DMS79 (cell line): ENCODE measurements at regions not wholly inside any gene's neighbourhood (a gene's known extent, or its start where the extent isn't known, plus 50 kb on each side); places are given as distances from the start of the nearest gene placed in this dataset.
"Not testable (repeated sequence)": the region's sequence is repeated elsewhere in the genome, so short reads cannot be mapped to it uniquely, and the experiment has no call there.

Experiments used
- DNase-seq: peaks from one replicate; lab custom pipeline; 2025; lab: John Stamatoyannopoulos, UW

DNA sequence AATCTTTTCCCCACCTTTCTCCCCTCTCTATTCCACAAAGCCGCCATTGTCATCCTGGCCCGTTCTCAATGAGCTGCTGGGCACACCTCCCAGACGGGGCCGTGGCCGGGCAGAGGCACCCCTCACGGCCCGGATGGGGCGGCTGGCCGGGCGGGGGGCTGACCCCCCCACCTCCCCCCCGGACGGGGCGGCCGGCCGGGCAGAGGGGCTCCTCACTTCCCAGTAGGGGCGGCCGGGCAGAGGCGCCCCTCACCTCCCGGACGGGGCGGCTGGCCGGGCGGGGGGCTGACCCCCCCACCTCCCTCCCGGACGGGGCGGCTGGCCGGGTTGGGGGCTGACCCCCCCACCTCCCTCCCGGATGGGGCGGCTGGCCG lies 85.6 kb downstream of the OR2B2 start:
- DNase-seq: not testable (repeated sequence)

DNA sequence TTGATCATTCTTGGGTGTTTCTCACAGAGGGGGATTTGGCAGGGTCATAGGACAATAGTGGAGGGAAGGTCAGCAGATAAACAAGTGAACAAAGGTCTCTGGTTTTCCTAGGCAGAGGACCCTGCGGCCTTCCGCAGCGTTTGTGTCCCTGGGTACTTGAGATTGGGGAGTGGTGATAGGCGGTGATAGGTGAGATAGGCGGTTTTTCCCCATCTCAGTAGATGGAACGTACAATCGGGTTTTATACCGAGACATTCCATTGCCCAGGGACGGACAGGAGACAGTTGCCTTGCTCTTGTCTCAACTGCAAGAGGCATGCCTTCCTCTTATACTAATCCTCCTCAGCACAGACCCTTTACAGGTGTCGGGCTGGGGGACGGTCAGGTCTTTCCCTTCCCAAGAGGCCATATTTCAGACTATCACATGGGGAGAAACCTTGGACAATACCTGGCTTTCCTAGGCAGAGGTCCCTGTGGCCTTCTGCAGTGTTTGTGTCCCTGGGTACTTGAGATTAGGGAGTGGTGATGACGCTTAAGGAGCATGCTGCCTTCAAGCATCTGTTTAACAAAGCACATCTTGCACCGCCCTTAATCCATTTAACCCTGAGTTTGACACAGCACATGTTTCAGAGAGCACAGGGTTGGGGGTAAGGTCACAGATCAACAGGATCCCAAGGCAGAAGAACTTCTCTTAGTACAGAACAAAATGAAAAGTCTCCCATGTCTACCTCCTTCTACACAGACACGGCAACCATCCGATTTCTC lies 86.2 kb downstream of the OR2B2 start:
- not testable (repeated sequence) for DNase-seq

DNA sequence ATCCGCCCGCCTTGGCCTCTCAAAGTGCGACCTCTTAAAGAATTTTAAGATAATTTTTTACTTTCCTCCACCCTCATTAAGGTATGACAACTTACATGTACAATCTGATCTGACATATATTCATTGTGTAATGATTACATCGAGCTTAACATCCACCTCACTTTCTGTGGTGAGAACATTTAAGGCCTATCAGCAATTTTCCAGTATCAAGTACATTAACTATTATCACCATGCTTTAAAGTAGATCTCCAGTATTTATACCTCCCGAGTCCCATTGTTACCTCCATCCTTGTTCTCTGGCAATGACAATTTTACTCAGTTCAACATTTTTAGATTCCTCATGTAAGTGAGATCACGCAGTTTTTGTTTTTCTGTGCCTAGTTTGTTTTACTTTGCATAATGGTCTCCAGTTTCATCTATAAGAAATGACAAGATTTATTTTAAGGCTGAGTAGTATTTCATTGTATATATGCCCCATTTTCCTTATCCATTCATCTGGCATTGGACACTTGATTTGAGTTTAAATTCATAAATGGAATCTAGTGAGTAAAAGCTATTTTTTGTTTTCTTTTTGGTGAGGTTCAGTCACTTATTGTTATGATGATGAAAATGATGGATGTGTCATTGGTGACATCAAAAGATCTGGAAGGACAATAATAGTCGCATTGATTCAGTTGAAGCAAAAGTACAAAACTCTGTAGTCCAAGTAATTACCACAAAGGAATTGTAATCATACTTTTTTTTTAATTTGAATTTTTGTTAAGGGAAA lies 87.0 kb downstream of the OR2B2 start:
- DNase-seq: no peak

DNA sequence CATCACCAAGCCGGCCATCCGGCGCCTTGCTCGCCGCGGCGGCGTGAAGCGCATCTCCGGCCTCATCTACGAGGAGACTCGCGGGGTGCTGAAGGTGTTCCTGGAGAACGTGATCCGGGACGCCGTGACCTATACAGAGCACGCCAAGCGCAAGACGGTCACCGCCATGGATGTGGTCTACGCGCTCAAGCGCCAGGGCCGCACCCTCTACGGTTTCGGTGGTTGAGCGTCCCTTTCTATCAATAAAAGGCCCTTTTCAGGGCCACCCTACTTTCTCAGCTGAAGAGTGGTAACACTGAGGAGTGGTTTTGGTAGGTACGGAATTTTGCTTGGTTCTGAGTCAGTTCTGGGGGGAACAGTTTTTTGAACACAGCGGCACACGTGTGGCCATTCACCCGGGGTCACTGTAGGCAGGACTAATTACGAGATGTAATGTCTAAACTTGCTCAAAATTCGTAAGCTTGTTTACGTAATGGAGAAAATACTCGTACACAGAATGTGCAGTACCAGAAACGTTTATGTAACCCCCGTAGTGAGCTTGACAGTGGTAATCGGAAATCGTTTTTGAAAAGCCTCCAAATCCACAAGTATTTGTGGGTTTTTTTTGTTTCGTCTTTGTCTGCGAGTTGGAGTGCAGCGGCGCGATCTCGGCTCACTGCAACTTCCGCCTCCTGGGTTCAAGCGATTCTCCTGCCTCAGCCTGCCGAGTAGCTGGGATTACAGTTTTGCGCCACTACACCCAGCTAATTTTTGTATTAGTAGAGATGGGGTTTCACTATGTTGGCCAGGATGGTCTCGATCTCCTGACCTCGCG lies 87.8 kb downstream of the OR2B2 start:
- DNase-seq: peak; percentile 20

DNA sequence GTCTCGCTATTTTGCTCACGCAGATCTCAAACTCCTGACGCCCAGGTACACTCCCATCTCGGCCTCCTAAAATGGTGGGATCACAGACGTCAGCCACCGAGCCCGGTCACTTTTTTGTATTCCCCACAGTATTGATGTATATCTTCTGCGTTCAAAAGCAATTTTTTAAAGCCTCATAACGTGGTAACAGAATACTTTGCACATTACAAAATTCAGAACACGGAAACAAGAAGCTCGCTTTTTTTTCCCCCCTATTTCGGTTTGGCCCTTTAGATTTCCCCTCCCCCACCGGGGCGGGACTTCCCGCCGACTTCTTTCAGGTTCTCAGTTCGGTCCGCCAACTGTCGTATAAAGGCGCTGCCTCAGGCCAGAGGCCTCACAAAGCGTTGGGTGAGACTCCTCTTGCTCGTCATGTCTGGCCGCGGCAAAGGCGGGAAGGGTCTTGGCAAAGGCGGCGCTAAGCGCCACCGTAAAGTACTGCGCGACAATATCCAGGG lies 88.4 kb downstream of the OR2B2 start:
- peak; percentile 12 for DNase-seq

DNA sequence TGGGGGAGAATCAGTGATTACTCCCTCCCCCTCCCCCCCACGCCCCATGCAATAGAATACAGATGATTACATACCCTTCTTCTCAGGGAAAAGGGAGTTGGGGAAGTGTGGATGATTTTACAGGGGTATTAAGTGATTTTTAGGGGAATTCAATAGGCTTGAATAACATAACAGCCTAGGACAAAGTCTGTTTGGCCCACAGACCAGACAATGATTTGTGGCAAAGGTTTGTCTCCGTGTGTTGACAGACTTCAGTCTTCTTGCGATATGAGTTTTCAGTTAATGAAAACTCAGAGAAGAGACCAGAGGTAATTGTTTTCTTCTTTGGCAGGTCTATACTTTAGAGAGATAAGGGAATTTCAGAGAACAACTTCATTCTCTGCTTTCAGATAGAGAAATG lies 95.3 kb downstream of the OR2B2 start:
- DNase-seq: no peak

DNA sequence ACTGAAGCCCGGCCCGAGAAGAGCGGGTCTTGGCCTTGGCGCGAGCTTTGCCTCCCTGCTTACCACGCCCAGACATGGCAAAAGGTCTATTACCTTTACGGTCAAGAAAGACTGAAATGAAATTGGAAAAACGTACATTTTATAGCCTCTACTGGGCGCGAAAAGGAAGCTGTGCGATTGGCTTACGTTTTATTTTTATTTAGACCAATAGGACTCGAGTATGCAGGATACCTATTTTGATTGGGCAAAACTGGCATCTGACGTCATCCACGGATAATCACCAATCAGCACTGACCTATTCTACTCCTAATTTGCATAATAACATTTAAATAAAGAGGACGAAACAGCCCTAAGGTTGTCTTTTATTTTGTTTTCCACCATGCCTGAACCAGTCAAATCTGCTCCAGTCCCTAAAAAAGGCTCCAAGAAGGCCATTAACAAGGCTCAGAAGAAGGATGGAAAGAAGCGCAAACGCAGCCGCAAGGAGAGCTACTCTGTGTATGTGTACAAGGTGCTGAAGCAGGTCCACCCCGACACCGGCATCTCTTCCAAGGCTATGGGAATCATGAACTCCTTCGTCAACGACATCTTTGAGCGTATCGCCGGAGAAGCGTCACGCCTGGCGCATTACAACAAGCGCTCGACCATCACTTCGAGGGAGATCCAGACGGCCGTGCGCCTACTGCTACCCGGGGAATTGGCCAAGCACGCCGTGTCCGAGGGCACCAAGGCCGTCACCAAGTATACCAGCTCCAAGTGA lies 97.4 kb downstream of the OR2B2 start:
- DNase-seq: no peak

DNA sequence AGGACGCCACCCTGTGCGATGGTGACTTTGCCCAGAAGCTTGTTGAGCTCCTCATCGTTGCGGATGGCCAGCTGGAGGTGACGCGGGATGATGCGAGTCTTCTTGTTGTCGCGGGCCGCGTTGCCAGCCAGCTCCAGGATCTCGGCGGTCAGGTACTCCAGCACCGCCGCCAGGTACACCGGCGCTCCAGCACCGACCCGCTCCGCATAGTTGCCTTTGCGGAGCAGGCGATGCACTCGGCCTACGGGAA lies 97.9 kb downstream of the OR2B2 start:
- not testable (repeated sequence) for DNase-seq

DNA sequence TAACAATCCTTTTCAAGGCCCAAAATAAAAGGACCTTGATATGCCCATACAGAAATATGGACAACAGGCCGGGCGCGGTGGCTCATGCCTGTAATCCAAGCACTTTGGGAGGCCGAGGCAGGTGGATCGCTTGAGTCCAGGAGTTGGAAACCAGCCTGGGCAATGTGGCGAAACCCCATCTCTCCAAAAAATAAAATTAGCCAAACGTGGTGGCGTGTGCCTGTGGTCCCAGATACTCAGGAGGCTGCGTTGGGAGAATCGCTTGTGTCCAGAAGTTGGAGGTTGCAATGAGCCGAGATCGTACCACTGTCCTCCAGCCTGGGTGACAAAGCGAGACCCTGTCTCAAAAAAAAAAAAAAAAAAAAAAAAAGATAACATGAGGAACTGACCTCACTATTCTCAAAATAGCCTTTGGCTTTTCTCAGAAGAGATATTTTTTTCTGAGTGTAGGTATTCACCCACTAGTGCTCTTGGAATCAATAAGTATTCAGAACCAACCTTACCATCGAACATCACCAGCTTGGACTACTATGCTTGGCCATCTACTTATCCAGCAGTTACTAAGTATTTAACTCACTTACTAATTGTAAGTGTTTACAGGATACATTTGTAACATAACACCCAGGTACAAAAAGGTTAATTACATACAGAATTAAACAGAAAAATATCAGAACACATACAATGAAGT lies 99.2 kb downstream of the OR2B2 start:
- no peak for DNase-seq

DNA sequence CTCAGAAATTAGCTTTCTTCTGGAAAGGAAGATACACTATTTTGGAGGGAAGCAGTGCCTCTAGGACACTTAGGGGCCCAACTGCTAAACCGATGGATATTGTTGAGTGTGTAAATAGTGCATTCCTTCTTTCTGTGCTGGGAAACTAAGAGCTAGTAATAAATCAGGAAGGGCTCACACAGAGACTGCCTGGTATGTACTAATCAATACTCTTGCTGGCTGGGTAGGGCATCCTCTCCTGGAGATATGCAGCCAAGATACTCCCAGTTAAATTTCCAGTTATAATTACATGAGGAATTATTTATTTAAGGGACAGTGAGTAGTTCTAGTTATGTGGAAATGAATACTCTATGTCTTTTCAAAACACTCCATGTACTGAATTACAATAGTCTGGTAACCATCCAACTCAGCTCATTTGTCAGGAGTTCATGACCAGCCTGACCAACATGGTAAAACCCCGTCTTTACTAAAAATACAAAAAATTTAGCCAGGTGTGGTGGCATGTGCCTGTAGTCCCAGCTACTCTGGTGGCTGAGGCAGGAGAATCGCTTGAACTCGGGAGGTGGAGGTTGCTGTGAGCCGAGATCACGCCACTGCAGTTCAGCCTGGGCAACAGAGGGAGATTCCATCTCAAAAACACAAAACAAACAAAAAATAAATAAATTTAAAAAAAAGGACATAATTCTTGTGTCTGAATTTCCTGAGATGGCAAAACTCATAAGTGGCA lies 100.0 kb downstream of the OR2B2 start:
- DNase-seq: no peak

DNA sequence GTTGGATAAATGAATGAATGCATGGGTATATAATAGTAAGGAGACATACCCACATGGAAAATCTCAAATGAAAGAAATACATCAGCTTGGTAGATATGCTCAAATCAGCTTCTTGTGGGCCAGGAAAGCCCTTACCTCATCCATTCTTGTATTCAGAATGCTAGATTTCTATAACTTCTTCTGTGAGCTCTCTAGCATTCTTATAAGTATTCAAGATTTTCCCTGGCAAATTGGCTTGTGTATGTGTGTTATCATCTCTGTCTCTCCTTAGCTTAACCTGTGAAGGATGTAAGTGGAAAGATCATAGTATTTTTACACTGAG lies 100.8 kb downstream of the OR2B2 start:
- no peak for DNase-seq

DNA sequence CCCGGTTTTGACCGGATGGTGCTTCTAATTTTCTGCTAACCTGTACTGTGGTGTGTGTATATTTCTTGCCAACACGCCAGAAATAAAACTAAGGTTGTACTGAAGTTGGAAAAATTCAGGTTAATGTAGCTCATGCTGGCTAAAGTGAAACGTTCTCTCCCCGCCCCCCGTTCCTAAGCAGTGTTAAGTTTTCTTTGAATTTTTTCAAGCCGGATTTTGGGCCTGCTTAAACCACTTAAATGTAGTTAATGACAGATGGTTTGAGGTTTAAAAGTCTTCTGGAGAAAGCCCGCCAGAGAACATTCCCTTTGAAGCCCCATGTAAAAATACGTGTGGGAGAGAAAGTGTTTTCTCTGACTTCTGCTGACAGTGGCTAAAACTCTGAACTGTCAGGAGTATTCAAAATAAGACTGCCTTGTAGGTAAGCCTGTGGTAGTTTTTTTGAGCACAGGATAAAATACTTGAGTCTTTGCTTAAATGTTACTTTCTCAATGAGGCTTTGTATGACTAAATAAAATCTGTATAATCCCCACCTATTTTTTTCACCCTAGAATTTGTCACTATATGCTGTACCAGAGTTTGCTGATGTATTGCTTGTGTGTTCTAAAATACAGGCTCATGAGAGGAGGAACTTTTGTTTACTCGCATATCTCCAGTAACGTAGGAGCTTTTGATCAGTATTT lies 101.3 kb downstream of the OR2B2 start:
- no peak for DNase-seq

DNA sequence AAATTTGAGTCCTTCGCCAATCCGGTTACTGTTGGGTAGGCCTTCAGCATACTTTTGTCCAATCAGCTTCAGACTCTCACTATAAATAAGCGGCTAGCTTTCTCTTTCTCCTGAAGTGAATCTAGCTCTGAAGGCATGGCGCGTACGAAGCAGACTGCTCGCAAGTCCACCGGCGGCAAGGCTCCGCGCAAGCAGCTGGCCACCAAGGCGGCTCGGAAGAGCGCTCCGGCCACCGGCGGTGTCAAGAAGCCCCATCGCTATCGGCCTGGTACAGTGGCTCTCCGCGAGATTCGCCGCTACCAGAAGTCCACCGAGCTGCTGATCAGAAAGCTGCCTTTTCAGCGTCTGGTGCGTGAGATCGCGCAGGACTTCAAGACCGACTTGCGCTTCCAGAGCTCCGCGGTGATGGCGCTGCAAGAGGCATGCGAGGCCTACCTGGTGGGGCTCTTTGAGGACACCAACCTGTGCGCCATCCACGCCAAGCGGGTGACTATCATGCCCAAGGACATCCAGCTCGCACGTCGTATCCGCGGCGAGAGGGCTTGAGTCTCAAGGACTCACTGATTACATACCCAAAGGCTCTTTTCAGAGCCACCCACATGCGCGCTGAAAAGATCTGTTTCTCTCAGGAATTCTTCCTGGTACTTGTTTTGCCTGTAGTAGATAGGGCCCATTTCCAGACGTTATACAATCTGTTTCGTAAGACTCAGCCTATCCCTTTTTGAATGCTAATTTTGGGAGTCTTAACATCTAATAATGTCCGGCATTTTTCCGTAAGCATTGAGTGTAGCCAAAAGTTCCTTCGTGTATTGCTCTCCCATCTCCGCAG lies 102.0 kb downstream of the OR2B2 start:
- peak; percentile 79 for DNase-seq

DNA sequence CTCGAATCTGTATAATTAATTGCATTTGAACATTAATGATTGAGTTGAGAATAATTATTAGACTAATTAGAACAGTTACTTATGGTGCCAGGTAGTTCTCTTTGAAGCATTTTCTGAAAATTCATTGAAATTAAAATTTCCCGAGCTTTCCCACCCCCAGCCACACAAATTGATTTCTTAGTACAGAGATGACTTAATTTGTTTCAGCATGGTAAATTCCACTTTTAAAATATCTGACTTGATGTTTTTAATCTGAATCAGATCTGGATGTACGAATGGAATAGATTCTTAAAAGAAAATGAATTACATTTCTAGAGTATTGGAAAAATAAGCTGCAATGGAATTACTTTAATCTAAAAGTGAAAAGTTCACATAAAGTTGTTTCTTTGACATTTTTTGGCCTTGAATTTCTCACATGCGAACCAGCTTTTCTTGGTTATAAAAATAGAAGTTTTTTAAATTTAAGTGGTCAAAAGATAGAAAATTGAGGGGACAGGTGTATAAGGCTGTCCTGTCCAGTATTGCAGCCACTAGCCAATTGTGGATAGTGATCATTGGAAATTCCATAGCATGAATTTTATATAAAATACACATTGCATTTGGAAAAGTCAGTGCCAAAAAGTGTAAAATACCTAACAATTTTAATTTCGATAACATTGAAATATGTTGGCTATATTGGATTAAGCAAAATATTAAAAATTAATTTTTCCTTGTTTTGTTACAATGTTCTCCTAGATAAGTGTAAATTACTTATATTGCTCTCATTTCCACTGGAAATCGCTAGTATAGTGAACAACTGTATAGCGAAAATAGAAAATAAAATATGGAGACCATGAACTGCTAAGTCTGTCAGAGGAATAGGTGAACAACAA lies 102.9 kb downstream of the OR2B2 start:
- DNase-seq: no peak

DNA sequence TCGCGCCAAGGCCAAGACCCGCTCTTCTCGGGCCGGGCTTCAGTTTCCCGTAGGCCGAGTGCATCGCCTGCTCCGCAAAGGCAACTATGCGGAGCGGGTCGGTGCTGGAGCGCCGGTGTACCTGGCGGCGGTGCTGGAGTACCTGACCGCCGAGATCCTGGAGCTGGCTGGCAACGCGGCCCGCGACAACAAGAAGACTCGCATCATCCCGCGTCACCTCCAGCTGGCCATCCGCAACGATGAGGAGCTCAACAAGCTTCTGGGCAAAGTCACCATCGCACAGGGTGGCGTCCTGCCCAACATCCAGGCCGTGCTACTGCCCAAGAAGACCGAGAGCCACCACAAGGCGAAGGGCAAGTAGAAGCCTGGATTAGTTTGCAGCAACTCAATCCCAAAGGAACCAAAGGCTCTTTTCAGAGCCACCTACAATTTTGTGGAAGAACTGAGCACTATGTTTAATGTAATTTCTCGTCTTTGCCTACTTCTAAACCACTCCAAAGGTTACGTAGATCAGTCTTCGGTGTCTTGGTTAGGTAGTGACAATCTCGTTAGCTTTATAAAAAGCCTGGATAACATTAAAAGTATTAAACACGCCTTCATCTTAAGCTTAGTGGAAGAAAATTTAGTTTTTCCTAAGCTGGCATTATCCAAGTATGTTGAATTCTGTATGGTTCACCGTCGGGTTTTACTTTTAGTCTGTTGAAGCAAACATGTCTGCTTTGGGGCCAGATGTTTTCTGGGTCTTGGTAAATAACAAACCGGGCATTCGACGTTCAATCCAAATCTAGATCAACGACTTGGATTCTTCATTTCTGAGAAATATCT lies 103.7 kb downstream of the OR2B2 start:
- DNase-seq: peak; percentile 6

DNA sequence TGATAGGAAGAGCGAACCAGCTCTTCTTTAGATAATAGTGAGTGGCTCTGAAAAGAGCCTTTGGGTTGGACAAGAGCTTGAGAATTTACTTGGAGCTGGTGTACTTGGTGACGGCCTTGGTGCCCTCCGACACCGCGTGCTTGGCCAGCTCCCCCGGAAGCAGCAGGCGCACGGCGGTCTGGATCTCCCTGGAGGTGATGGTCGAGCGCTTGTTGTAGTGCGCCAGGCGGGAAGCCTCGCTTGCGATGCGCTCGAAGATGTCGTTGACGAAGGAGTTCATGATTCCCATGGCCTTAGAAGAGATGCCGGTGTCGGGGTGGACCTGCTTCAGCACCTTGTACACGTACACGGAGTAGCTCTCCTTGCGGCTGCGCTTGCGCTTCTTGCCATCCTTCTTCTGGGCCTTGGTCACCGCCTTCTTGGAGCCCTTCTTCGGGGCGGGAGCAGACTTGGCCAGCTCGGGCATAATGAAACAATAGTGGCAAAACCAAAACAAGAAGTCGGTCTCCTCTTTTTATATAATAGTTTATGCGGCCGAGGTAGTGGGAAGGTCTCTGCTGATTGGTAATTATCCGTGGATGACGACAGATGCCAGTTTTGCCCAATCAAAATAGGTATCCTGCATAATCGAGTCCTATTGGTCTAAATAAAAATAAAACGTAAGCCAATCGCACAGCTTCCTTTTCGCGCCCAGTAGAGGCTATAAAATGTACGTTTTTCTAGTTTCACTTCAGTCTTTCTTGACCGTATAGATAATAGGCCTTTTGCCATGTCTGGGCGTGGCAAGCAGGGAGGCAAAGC lies 104.6 kb downstream of the OR2B2 start:
- DNase-seq: peak; percentile 74

DNA sequence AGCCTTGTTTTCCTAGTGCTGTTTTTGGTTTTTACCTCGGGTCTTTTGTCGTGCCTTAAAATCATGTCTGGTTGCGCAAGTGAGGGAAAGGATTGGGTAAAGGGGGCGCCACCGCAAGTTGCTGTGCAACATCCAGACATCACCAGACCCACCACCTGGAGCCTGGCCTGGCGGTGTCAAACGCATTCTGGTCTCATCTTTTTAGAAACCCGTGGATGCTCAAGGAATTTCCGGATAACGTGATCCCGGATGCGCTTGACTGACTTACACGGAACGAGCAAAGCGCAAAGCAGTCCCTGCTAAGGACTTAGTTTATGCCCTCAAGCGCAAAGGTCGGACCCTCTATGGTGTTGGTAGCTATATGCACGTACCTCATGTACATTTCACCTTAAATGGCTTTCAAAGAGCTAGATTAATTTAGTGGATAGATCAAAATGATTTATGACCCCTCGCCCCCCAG lies 105.2 kb downstream of the OR2B2 start:
- DNase-seq: no peak
